K562 (cell line): ENCODE measurements at regions not wholly inside any gene's neighbourhood (a gene's known extent, or its start where the extent isn't known, plus 50 kb on each side); places are given as distances from the start of the nearest gene placed in this dataset.

Source experiments
- ATAC-seq: fragments of 200-7000 bp; cut with Tn5 transposase; 3 replicates; pipeline ENCODE4 v1.9.1; 2020; ENCODE audit warnings: moderate library complexity
- BruUV-seq: library from RNA; stranded (reverse); fragments of 400-500 nt; replicated peaks from 2 replicates; lab custom pipeline; 2021; lab: Mats Ljungman, UMichigan
- CTCF ChIA-PET: fragments of 300-600 bp; formaldehyde crosslinking; extraction: SDS; loops from one replicate; lab custom pipeline; 2021; ENCODE audit warnings: low intra/inter-chr PET ratio; lab: Yijun Ruan, JAX
- POLR2A ChIA-PET: fragments of 300-600, 350-650 bp; sonication (Branson Sonifier 250); formaldehyde crosslinking; extraction: SDS; loops from one replicate; lab custom pipeline; 2021; ENCODE audit warnings: antibody characterized with exemption, inconsistent platforms; lab: Yijun Ruan, JAX
- DNase-seq, 4 experiments: peaks; one replicate each; pipeline versions ENCODE4 v3.0.0 to v3.0.0-alpha.2; 2011 to 2018; ENCODE audit warnings: low spot score in 3 of 4, mixed read lengths in 3 of 4; ENCODE audit errors: extremely low read depth in 1 of 4
- FAIRE-seq: peaks from 2 replicates; lab custom pipeline; 2011; peaks lifted over from hg19 to GRCh38; lab: Jason Lieb, UNC
- H2AFZ ChIP-seq: 2 replicates; pipeline ENCODE4 v1.6.0; 2011; ENCODE audit warnings: low read depth, low read length, control low read depth, inconsistent platforms
- H3K27ac ChIP-seq: fragments of 200-600 bp; 3 replicates; pipeline ENCODE4 v1.8.0; 2011; ENCODE audit warnings: low read depth, mild to moderate bottlenecking, control low read depth, inconsistent platforms, low read length, moderate library complexity, mixed read lengths; ENCODE audit errors: extremely low read depth
- H3K27me3 ChIP-seq, 2 experiments: fragments of 300-600 bp in 1 of 2; 2 replicates in 1 of 2; 3 replicates in 1 of 2; pipeline versions ENCODE4 v1.6.0 to v1.8.0; 2011; ENCODE audit warnings: inconsistent platforms in 2 of 2, low read length in 2 of 2, mild to moderate bottlenecking in 1 of 2, mixed read lengths in 1 of 2, moderate library complexity in 1 of 2; ENCODE audit not compliant: control insufficient read depth in 2 of 2, insufficient read depth in 2 of 2
- H3K36me3 ChIP-seq: fragments of 300-600 bp; 3 replicates; pipeline ENCODE4 v1.8.0; 2011; ENCODE audit warnings: mild to moderate bottlenecking, low read length, inconsistent platforms; ENCODE audit not compliant: control insufficient read depth, insufficient read depth
- H3K4me1 ChIP-seq, 2 experiments: fragments of 200-600 bp in 1 of 2; replicated peaks in 1 of 2; 2 replicates in 1 of 2; 3 replicates in 1 of 2; pipeline versions ENCODE4 v1.5.1 to v1.8.0; 2011; ENCODE audit warnings: inconsistent platforms in 2 of 2, low read length in 2 of 2, mild to moderate bottlenecking in 1 of 2, mixed read lengths in 1 of 2, moderate library complexity in 1 of 2; ENCODE audit not compliant: control insufficient read depth in 2 of 2, insufficient read depth in 2 of 2
- H3K4me2 ChIP-seq: 2 replicates; pipeline ENCODE4 v1.6.1; 2011; ENCODE audit warnings: low read length, control low read depth, inconsistent platforms, mixed read lengths; ENCODE audit not compliant: insufficient read depth
- H3K4me3 ChIP-seq: fragments of 200-600 bp; sonication (generic), shearing (Covaris generic); 2 replicates; pipeline ENCODE4 v1.5.1; 2016; ENCODE audit warnings: control low read depth, inconsistent platforms
- H3K79me2 ChIP-seq: fragments of 200-600 bp; 3 replicates; pipeline ENCODE4 v1.8.0; 2011; ENCODE audit warnings: low read length, inconsistent platforms; ENCODE audit not compliant: control insufficient read depth, insufficient read depth
- H3K9ac ChIP-seq, 2 experiments: 2 replicates each; pipeline versions ENCODE4 v1.6.0 to v1.6.1; 2011; ENCODE audit warnings: low read depth in 2 of 2, low read length in 2 of 2, control low read depth in 1 of 2, inconsistent platforms in 1 of 2, mild to moderate bottlenecking in 1 of 2, mixed read lengths in 1 of 2; ENCODE audit not compliant: insufficient read depth in 1 of 2
- H3K9me1 ChIP-seq: one replicate; pipeline ENCODE4 v1.6.0; 2011; ENCODE audit warnings: inconsistent platforms, mild to moderate bottlenecking, low read length, moderate library complexity; ENCODE audit not compliant: control insufficient read depth, insufficient read depth
- H3K9me3 ChIP-seq: replicated peaks from 2 replicates; pipeline ENCODE4 v1.5.1; 2011; ENCODE audit warnings: low read depth, low read length, inconsistent platforms; ENCODE audit not compliant: control insufficient read depth, insufficient read depth
- H4K20me1 ChIP-seq: replicated peaks from 2 replicates; pipeline ENCODE4 v1.6.1; 2011; ENCODE audit warnings: low read length, inconsistent platforms, mixed read lengths; ENCODE audit not compliant: control insufficient read depth, insufficient read depth
- ADNP ChIP-seq: fragments of 200-800 bp; sonication (Bioruptor generic); IDR thresholded peaks from 2 replicates; pipeline ENCODE4 v1.6.1; 2016; ENCODE audit warnings: missing genetic modification characterization, missing compliant biosample characterization
- AFF4 ChIP-seq: sonication (generic); formaldehyde crosslinking; IDR thresholded peaks from 2 replicates; pipeline ENCODE4 v1.8.0; 2023; ENCODE audit warnings: mild to moderate bottlenecking, missing genetic modification reagents
- HNRNPK ChIP-seq: fragments of 200-400 bp; formaldehyde crosslinking; IDR thresholded peaks from one replicate; pipeline ENCODE4 v1.6.1; 2018; ENCODE audit warnings: mild to moderate bottlenecking, low read depth, low read length; ENCODE audit not compliant: poor library complexity, severe bottlenecking
- HNRNPLL ChIP-seq: fragments of 200-400 bp; formaldehyde crosslinking; IDR thresholded peaks from 2 replicates; pipeline ENCODE4 v1.6.1; 2017; ENCODE audit warnings: low read length, low read depth, mild to moderate bottlenecking; ENCODE audit not compliant: poor library complexity, severe bottlenecking
- NFYB ChIP-seq: IDR thresholded peaks from 2 replicates; pipeline ENCODE4 v1.6.1; 2011; ENCODE audit warnings: mild to moderate bottlenecking, moderate library complexity; ENCODE audit not compliant: insufficient read length; ENCODE audit errors: extremely low read depth
- SAFB ChIP-seq: fragments of 200-400 bp; formaldehyde crosslinking; IDR thresholded peaks from 2 replicates; pipeline ENCODE4 v1.6.1; 2017; ENCODE audit warnings: low read depth, low read length, borderline replicate concordance
- SIX5 ChIP-seq, 2 experiments: IDR thresholded peaks; 2 replicates each; pipeline ENCODE4 v1.6.1; 2011; ENCODE audit warnings: low read length in 2 of 2, borderline replicate concordance in 1 of 2, low read depth in 1 of 2, mild to moderate bottlenecking in 1 of 2, moderate library complexity in 1 of 2; ENCODE audit not compliant: insufficient read depth in 1 of 2
- SOX6 ChIP-seq: fragments of 450-650 bp; IDR thresholded peaks from 2 replicates; pipeline ENCODE4 v1.6.1; 2014; ENCODE audit warnings: mild to moderate bottlenecking
- TEAD1 ChIP-seq, 2 experiments: fragments of 450-650 bp in 1 of 2; sonication (generic) in 1 of 2; formaldehyde crosslinking; IDR thresholded peaks; 2 replicates each; pipeline versions ENCODE4 v1.4.0 to v1.8.0; 2020 to 2022; ENCODE audit warnings: mild to moderate bottlenecking in 2 of 2, missing genetic modification reagents in 1 of 2
- USF2 ChIP-seq: sonication (generic); formaldehyde crosslinking; IDR thresholded peaks from 2 replicates; pipeline ENCODE4 v1.5.0; 2020; ENCODE audit warnings: missing genetic modification reagents
- ZNF140 ChIP-seq: fragments of 250-450 bp; sonication (Bioruptor Pico); IDR thresholded peaks from 2 replicates; pipeline ENCODE4 v1.8.0; 2021; ENCODE audit warnings: moderate library complexity, mild to moderate bottlenecking, inconsistent platforms
- ZNF395 ChIP-seq: fragments of 200-800 bp; sonication (Bioruptor generic); IDR thresholded peaks from 2 replicates; pipeline ENCODE4 v1.6.1; 2017; ENCODE audit warnings: missing genetic modification characterization, missing compliant biosample characterization
- in situ Hi-C: fragments of 300-500 bp; cut with MboI; formaldehyde crosslinking; loops from 4 replicates; pipeline ENCODE4 v1.15.0; 2018; ENCODE audit warnings: inconsistent platforms, mixed read lengths
- intact Hi-C: fragments of 100-400 bp; cut with micrococcal nuclease; formaldehyde crosslinking; loops from 2 replicates; pipeline ENCODE4 v1.14.2; 2022

- TF ChIP-seq NFYB (no peak), SOX6 (no peak), AFF4 (CRISPR knock-in tag) (no peak), HNRNPK (no peak), ZNF140 (no peak)
Measured at GRCh38 chr6:142543606-142544005, 241.8 kb downstream of the ADGRG6 start (continued).

GRCh38 chr6:142544199-142544838 is 242.5 kb downstream of the ADGRG6 start:
- H3K4me1 ChIP-seq = no peaks in the 10 kb centered on the region; a peak in 1 of 5 replicates
- H3K9me1 ChIP-seq = no peaks in the 10 kb centered on the region
- no peak overlapping the region for H2AFZ ChIP-seq
- H3K27me3 ChIP-seq = peaks cover 3 to 7% of the 10 kb centered on the region in 2 experiments; a peak in 2 of 5 replicates
- no peaks in the 10 kb centered on the region for H4K20me1 ChIP-seq
- FAIRE-seq (no peak), DNase-seq (no peak), ATAC-seq (no peak)
- no peaks in the 10 kb centered on the region for H3K36me3 ChIP-seq
- no peaks in the 10 kb centered on the region for H3K79me2 ChIP-seq
- H3K9me3 ChIP-seq = no peaks in the 10 kb centered on the region
- H3K27ac ChIP-seq = no peak overlapping the region
- in situ Hi-C loops (no loop called here), intact Hi-C loops (no loop called here)
- no peak overlapping the region for H3K9ac ChIP-seq
- no peak overlapping the region for H3K4me2 ChIP-seq
- no TSS peak for BruUV-seq
- POLR2A ChIA-PET = interaction anchor here (0.7 to 0.9 kb wide), 2 partner anchors 11 to 99 kb away, joined by 3 read pairs; no protein-coding TSS in a partner anchor
- H3K4me3 ChIP-seq = no peak overlapping the region
- CTCF ChIA-PET = no interaction called here
- no peak for TF ChIP-seq ADNP (tag)
- TF ChIP-seq HNRNPLL = no peak
- no peak for TF ChIP-seq USF2 (CRISPR knock-in tag)
- no peak for TF ChIP-seq SAFB
- no peak for TF ChIP-seq TEAD1 (CRISPR knock-in tag; IDR thresholded peaks at IDR 0.05)
- no peak for TF ChIP-seq ZNF395 (CRISPR knock-in tag)
- TF ChIP-seq SIX5 (IDR thresholded peaks at IDR 0.05; ENCODE audit: borderline replicate concordance in 1 of 2, insufficient read depth in 1 of 2, low read depth in 1 of 2, low read length in 2 of 2) = no peak
